ENCODE measurements at regions not wholly inside any gene's neighbourhood (a gene's known extent, or its start where the extent isn't known, plus 50 kb on each side); places are given as distances from the start of the nearest gene placed in this dataset.

DNA sequence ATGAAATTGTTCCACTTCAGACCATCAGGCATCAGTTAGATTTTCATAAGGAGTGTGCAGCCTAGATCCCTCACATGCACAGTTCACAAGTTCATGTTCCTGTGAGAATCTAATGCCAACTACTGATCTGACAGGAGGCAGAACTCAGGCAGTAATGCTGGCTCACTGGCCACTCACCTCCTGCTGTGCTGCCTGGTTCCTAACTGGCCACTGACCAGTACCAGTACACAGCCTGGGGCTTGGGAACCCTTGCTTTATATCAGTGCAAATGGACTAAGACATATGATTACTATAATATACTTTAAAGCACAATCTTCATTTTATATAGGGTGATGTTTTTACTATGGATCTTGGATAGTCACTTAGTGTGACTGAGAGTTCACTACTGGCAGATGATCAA, 259.2 kb downstream of the SLCO4C1 start:
- Mint-ChIP-seq H3K4me1 (ENCODE audit: low read depth, unreplicated experiment) (no peaks in the 10 kb centered on the region), H3K9me3 (ENCODE audit: unreplicated experiment) (no peaks in the 10 kb centered on the region), H3K27ac (ENCODE audit: unreplicated experiment) (no peak overlapping the region), H3K27me3 (ENCODE audit: insufficient read depth, unreplicated experiment) (no peaks in the 10 kb centered on the region), H3K4me3 (ENCODE audit: unreplicated experiment) (no peak overlapping the region), H3K36me3 (ENCODE audit: insufficient read depth, unreplicated experiment) (no peaks in the 10 kb centered on the region)
- no peaks in the 10 kb centered on the region for H3K4me1 ChIP-seq
- H3K27me3 ChIP-seq (replicated peaks; ENCODE audit: control insufficient read depth, insufficient read depth, low read length), result no peaks in the 10 kb centered on the region
- BruUV-seq (replicated peaks), result no TSS peak
- H3K36me3 ChIP-seq (ENCODE audit: control insufficient read depth, insufficient read depth, low read length), result no peaks in the 10 kb centered on the region
- intact Hi-C loops (cut with micrococcal nuclease; ENCODE audit: unreplicated experiment), result no loop called here
- H3K9me3 ChIP-seq, result no peaks in the 10 kb centered on the region
- CTCF ChIA-PET, result no interaction called here
- TF ChIP-seq, protein P1, sequence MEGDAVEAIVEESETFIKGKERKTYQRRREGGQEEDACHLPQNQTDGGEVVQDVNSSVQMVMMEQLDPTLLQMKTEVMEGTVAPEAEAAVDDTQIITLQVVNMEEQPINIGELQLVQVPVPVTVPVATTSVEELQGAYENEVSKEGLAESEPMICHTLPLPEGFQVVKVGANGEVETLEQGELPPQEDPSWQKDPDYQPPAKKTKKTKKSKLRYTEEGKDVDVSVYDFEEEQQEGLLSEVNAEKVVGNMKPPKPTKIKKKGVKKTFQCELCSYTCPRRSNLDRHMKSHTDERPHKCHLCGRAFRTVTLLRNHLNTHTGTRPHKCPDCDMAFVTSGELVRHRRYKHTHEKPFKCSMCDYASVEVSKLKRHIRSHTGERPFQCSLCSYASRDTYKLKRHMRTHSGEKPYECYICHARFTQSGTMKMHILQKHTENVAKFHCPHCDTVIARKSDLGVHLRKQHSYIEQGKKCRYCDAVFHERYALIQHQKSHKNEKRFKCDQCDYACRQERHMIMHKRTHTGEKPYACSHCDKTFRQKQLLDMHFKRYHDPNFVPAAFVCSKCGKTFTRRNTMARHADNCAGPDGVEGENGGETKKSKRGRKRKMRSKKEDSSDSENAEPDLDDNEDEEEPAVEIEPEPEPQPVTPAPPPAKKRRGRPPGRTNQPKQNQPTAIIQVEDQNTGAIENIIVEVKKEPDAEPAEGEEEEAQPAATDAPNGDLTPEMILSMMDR (IDR thresholded peaks at IDR 0.05; ENCODE audit: insufficient read depth in 1 of 2, low read depth in 1 of 2, low read length in 1 of 2, severe bottlenecking in 1 of 2, unreplicated experiment in 1 of 2), result no peak
- no peak overlapping the region for H3K4me3 ChIP-seq (ENCODE audit: low read depth, low read length)
- DNase-seq, result no peak
- POLR2A ChIA-PET, result no interaction called here

DNA sequence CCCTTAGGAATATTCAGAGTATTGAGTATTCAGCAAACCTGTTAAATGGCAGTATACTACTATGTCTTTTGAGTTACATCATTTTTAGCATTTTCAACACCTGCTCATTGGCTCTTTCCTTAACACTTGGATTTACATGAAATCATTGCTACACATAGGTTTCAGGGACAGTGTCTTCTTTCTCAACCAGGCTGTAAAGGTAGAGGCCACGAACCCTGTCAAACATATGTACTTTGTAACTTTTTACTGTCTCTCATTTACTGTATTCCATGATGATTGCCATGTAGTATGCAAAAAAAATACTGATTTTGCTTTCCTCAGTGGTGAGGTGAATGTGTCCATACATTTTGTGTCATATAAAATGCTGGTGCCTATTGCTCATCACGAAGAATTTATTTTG, 264.4 kb downstream of the SLCO4C1 start:
- CTCF ChIA-PET, result interaction anchor here (0.6 kb wide), 1 partner anchor 54 kb away, joined by 3 read pairs; no protein-coding TSS in a partner anchor
- H3K4me3 Mint-ChIP-seq (ENCODE audit: unreplicated experiment), result no peak overlapping the region

GRCh38 chr5:102018690-102019089, 277.4 kb downstream of the SLCO4C1 start:
- Histone ChIP-seq H3K27me3 (replicated peaks; ENCODE audit: control insufficient read depth, insufficient read depth, low read length) (no peaks in the 10 kb centered on the region), H3K4me3 (ENCODE audit: low read depth, low read length) (no peak overlapping the region), H3K9me3 (no peaks in the 10 kb centered on the region), H3K36me3 (ENCODE audit: control insufficient read depth, insufficient read depth, low read length) (no peaks in the 10 kb centered on the region), H3K4me1 (no peaks in the 10 kb centered on the region)
- H3K27ac Mint-ChIP-seq (ENCODE audit: unreplicated experiment), result no peak overlapping the region
- POLR2A ChIA-PET, result no interaction called here
- DNase-seq, result no peak
- no peak overlapping the region for H3K4me3 Mint-ChIP-seq (ENCODE audit: unreplicated experiment)
- H3K27me3 Mint-ChIP-seq (ENCODE audit: insufficient read depth, unreplicated experiment), result no peaks in the 10 kb centered on the region
- no TSS peak for BruUV-seq (replicated peaks)
- no peaks in the 10 kb centered on the region for H3K36me3 Mint-ChIP-seq (ENCODE audit: insufficient read depth, unreplicated experiment)
- H3K9me3 Mint-ChIP-seq (ENCODE audit: unreplicated experiment), result peaks cover 32% of the 10 kb centered on the region
- intact Hi-C loops (cut with micrococcal nuclease; ENCODE audit: unreplicated experiment), result no loop called here
- TF ChIP-seq, protein P1 (IDR thresholded peaks at IDR 0.05; ENCODE audit: insufficient read depth in 1 of 2, low read depth in 1 of 2, low read length in 1 of 2, severe bottlenecking in 1 of 2, unreplicated experiment in 1 of 2), result no peak
- CTCF ChIA-PET, result no interaction called here
- peaks cover 13% of the 10 kb centered on the region for H3K4me1 Mint-ChIP-seq (ENCODE audit: low read depth, unreplicated experiment)

More for the DNA sequence above, 264.4 kb downstream of the SLCO4C1 start:
- POLR2A ChIA-PET, result no interaction called here
- H3K9me3 Mint-ChIP-seq (ENCODE audit: unreplicated experiment), result no peaks in the 10 kb centered on the region
- no TSS peak for BruUV-seq (replicated peaks)
- no peaks in the 10 kb centered on the region for H3K4me1 Mint-ChIP-seq (ENCODE audit: low read depth, unreplicated experiment)
- H3K36me3 Mint-ChIP-seq (ENCODE audit: insufficient read depth, unreplicated experiment), result no peaks in the 10 kb centered on the region
- TF ChIP-seq, protein P1 (IDR thresholded peaks at IDR 0.05; ENCODE audit: insufficient read depth in 1 of 2, low read depth in 1 of 2, low read length in 1 of 2, severe bottlenecking in 1 of 2, unreplicated experiment in 1 of 2), result no peak
- no peaks in the 10 kb centered on the region for H3K27me3 Mint-ChIP-seq (ENCODE audit: insufficient read depth, unreplicated experiment)
- Histone ChIP-seq H3K27me3 (replicated peaks; ENCODE audit: control insufficient read depth, insufficient read depth, low read length) (no peaks in the 10 kb centered on the region), H3K36me3 (ENCODE audit: control insufficient read depth, insufficient read depth, low read length) (no peaks in the 10 kb centered on the region), H3K9me3 (no peaks in the 10 kb centered on the region; the same call in 1 of the 2 replicates), H3K4me1 (no peaks in the 10 kb centered on the region), H3K4me3 (ENCODE audit: low read depth, low read length) (no peak overlapping the region)
- intact Hi-C loops (cut with micrococcal nuclease; ENCODE audit: unreplicated experiment), result no loop called here
- no peak overlapping the region for H3K27ac Mint-ChIP-seq (ENCODE audit: unreplicated experiment)
- DNase-seq, result no peak
